Activated T-helper 17 cell treated with anti-CD3 and anti-CD28 coated beads, Interleukin-2, amount 50 U/mL, for 72 hours (primary cell): ENCODE measurements at regions not wholly inside any gene's neighbourhood (a gene's known extent, or its start where the extent isn't known, plus 50 kb on each side); places are given as distances from the start of the nearest gene placed in this dataset.

Experiments
- ATAC-seq: fragments of 150-1000 bp; cut with Tn5 transposase; replicated peaks from 2 replicates; pipeline ENCODE4 v1.10.0; 2021; ENCODE audit warnings: mild to moderate bottlenecking, moderate library complexity
- H3K27ac Mint-ChIP-seq: one replicate; pipeline ENCODE4 v1.8.0; 2022; ENCODE audit warnings: mixed read lengths
- H3K27me3 Mint-ChIP-seq: one replicate; pipeline ENCODE4 v1.8.0; 2022; ENCODE audit warnings: mixed read lengths
- H3K36me3 Mint-ChIP-seq: one replicate; pipeline ENCODE4 v1.8.0; 2022; ENCODE audit warnings: low read depth, mild to moderate bottlenecking, mixed read lengths
- H3K4me1 Mint-ChIP-seq: one replicate; pipeline ENCODE4 v1.8.0; 2022; ENCODE audit warnings: mixed read lengths
- H3K4me3 Mint-ChIP-seq: one replicate; pipeline ENCODE4 v1.8.0; 2022; ENCODE audit warnings: mild to moderate bottlenecking, mixed read lengths
- H3K9me3 Mint-ChIP-seq: one replicate; pipeline ENCODE4 v1.8.0; 2022; ENCODE audit warnings: mixed read lengths

DNA sequence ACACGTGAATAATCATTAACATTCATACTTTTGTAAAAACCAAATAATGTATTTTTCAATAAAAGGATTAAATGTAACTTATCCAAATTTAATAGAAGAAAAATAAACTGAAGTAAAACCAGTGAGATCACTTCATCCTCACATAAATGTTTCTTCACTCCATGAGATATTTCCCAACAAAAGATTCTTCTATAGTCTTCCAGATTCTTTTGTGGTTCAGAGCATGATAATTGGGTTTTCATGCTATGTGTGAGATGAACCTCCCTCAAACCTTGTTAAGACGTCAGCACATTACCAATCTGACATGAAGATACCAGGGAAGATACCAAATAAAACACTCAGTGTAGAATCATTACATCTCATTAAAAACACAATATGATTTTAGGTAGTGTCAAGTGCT, 62.9 kb upstream of the OXGR1 start:
- Mint-ChIP-seq H3K27me3 (peaks cover 39% of the 10 kb centered on the region), H3K4me3 (no peak overlapping the region), H3K9me3 (peaks cover 1% of the 10 kb centered on the region), H3K4me1 (no peaks in the 10 kb centered on the region), H3K27ac (no peak overlapping the region), H3K36me3 (no peaks in the 10 kb centered on the region)
- no peak for ATAC-seq

DNA sequence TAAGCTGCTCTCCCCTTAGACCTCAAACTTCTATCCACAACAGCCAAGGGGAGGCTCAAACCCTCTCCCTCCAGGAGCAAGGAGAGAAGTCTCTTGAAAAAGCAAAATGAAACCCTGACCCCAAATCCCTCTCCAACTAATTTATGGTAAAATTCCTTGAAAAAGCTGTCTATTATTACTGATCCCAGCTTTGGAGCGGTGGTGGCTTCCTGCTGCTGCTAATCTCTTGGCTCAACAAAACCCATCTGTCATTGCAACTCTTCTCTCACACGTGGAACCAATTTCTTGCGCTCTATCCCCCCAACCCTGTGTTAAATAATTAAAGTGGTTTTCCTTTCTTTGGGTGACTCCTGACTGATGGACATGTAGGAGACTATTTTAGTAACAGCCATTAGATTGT, 64.1 kb upstream of the OXGR1 start:
- H3K4me3 Mint-ChIP-seq: no peak overlapping the region
- peaks cover 37% of the 10 kb centered on the region for H3K27me3 Mint-ChIP-seq
- ATAC-seq: no peak
- H3K9me3 Mint-ChIP-seq: no peaks in the 10 kb centered on the region
- no peak overlapping the region for H3K27ac Mint-ChIP-seq
- no peaks in the 10 kb centered on the region for H3K4me1 Mint-ChIP-seq
- no peaks in the 10 kb centered on the region for H3K36me3 Mint-ChIP-seq

DNA sequence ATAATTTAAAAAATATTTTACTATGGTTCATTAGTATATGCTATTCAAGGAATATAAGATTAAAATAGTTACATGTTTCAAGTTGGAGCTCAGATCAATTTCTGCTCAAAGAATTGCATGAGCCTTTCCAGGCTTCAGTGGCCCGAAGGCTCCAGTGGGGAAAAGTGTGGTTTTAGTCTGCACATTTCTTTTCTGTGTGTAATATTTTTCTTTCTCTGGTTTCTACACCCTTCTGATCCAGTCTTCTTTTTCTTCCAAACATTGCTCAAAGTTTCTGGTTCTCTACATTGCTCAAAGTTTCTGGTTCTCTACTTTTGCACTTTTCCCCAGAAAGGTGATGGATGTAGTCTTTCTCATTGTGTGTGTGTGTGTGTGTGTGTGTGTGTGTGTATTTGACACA, 64.7 kb upstream of the OXGR1 start:
- H3K27me3 Mint-ChIP-seq: peaks cover 37% of the 10 kb centered on the region
- ATAC-seq: no peak
- no peaks in the 10 kb centered on the region for H3K36me3 Mint-ChIP-seq
- no peaks in the 10 kb centered on the region for H3K4me1 Mint-ChIP-seq
- H3K9me3 Mint-ChIP-seq: no peaks in the 10 kb centered on the region
- no peak overlapping the region for H3K27ac Mint-ChIP-seq
- H3K4me3 Mint-ChIP-seq: no peak overlapping the region

DNA sequence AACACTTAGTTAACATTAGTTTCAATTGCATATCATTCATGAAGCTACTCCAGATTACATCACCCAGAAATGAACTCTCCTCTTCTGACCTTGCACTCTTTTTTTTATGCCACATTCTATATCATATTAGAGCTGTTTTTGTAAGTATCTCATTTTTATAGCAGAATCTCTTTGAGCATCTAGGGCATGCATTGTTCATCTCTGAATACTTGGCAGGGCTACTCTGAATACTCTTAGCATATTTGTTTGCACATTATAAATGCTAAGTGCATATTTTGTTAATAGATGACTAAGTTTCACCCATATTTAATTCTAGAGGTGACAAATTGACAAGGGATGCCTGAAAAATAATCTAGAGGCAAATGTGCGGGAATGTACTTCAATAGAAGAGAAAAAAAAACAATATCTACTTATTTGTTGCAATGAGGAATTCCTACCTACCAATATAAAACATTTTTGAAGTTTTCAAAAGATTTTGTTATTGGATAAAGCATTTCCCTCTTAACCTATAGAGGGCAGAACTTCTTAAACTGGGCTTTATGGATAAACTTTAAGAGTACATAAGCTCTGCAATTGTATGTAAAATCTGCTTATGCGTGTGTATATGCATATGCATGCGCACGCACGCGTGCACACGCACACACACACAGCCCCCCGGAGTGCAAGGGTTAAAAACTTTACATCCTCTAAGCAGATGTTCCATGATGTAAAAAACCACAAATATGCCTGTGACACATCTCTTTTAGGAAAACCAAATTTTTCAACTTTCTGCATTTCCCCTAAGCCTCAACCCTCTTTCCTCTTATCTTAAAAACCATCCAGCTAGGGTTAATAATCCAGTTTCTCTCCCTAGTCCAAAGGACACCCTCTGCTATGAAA, 73.0 kb upstream of the OXGR1 start:
- no peaks in the 10 kb centered on the region for H3K4me1 Mint-ChIP-seq
- peaks cover 27% of the 10 kb centered on the region for H3K27me3 Mint-ChIP-seq
- no peak overlapping the region for H3K27ac Mint-ChIP-seq
- no peak overlapping the region for H3K4me3 Mint-ChIP-seq
- ATAC-seq: no peak
- no peaks in the 10 kb centered on the region for H3K36me3 Mint-ChIP-seq
- H3K9me3 Mint-ChIP-seq: no peaks in the 10 kb centered on the region

DNA sequence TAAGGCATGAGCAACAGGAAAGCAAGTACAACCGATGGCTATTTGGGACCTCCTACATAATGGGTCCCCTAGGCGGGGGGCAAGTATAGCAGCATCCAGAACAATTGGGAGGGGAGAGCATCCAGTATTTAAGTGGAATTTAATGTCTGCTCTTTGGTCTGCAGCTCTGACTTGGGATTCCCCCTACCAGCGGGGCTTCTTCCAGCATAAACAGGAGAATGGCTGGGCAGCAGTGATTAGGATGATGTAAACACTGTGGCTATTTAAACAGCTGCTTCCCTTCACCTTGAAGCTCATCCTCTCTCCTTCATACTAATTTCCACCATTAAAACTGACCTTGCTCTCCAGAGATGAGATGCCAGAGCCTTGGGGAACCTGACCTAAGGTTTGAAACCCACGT, 73.9 kb upstream of the OXGR1 start:
- Mint-ChIP-seq H3K36me3 (no peaks in the 10 kb centered on the region), H3K9me3 (no peaks in the 10 kb centered on the region), H3K4me1 (no peaks in the 10 kb centered on the region), H3K27ac (no peak overlapping the region), H3K4me3 (no peak overlapping the region), H3K27me3 (peaks cover 22% of the 10 kb centered on the region)
- ATAC-seq: no peak

DNA sequence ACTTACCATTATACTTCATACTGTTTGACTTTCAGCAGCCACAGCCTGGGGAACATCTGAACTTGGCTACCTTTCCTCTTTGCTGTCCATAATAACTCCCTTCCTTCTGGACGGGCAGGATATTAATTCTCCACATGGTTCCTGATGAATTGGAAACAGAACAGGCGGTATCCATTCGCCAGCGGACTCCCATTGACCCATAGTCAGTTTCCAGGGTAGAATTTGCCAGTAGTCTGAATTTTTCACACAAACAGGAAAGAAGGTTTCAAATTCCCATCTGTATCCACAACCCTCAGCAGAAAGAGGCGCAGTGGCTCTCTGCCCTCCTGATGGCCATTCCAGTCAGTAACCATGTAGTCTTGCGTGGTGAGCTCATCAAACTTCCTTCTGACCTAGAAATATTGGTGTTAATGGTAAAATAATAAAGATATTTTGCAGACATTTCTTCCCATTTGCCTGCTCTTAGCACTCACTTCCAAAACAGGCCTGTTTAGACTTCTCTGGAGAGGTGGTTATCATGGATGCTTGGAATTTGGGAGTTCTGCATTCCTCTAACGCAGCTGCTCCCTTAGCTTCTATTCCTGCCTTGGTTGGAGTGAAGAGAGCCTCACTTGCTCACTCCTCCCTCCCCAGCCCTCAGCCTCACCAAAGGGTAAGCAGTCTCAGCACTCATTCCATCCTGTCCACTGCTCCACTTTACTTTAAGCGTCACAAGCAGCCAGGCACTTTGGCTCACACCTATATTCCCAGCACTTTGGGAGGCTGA, 75.0 kb upstream of the OXGR1 start:
- no peak overlapping the region for H3K27ac Mint-ChIP-seq
- no peak for ATAC-seq
- no peak overlapping the region for H3K4me3 Mint-ChIP-seq

DNA sequence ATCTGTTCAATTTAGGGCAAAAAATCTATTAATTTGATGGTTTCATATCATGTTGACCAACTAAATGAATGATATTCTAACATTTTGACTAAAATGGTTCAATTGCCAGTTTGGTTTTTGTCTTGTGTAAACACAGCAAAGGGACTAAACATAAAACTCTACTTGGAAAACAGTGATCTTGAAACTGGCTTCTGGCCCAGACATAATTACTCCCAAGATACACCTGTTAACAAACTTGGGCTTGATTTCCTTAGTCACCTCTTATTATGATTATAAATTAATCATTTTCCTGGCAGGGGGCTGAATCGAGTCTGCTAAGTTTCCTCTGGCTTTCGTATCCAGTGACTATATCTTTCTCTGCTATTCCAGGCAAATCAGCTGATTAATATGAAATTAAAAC, 78.0 kb upstream of the OXGR1 start:
- no peak overlapping the region for H3K4me3 Mint-ChIP-seq
- ATAC-seq: no peak
- H3K4me1 Mint-ChIP-seq: no peaks in the 10 kb centered on the region
- no peaks in the 10 kb centered on the region for H3K36me3 Mint-ChIP-seq
- peaks cover 25% of the 10 kb centered on the region for H3K27me3 Mint-ChIP-seq
- H3K27ac Mint-ChIP-seq: no peak overlapping the region
- H3K9me3 Mint-ChIP-seq: peaks cover 6% of the 10 kb centered on the region

More for the DNA sequence above, 75.0 kb upstream of the OXGR1 start:
- H3K9me3 Mint-ChIP-seq: peaks cover 2% of the 10 kb centered on the region
- H3K36me3 Mint-ChIP-seq: no peaks in the 10 kb centered on the region
- H3K4me1 Mint-ChIP-seq: no peaks in the 10 kb centered on the region
- peaks cover 23% of the 10 kb centered on the region for H3K27me3 Mint-ChIP-seq

DNA sequence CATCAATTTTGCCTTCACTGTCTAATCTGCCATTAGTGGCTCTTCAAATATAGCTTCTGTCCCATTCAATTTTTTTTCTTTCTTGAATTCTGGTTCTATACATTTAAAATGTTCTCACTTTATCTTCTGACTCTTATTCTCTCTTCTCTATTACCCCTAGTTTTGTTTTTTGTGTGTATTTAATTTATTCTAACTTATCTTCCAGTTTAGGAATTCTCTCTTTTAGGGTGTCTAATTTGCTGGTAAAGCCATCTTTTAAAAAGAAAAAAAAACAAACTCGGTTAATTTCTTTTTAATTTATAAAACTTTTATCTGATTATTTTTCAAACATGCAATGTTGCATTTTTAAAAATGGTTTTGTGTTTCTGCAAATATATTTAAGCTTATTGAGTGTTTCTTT, 80.3 kb upstream of the OXGR1 start:
- Mint-ChIP-seq H3K36me3 (no peaks in the 10 kb centered on the region), H3K4me1 (no peaks in the 10 kb centered on the region), H3K27ac (no peak overlapping the region), H3K9me3 (peaks cover 6% of the 10 kb centered on the region), H3K27me3 (peaks cover 25% of the 10 kb centered on the region), H3K4me3 (no peak overlapping the region)
- no peak for ATAC-seq

DNA sequence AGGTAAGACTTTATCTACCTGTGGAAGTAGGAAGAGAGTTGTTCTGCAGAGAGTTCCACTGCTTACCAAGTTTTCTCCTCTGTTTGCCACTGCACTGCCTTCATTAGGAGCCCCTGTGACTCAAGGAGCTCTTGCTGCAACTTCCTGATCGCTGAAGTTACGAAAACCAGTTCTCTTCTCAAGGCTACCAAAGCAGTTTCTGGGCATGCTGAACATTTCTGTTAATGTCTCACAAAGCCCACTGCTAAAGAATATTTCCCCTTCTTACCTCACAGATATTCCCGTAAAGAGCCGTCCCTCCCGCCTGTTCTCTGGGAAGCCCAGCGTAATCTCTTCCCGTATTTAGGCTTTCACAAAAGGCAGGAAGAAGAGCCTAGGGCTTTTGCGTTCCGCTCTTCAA, 82.6 kb upstream of the OXGR1 start:
- H3K4me1 Mint-ChIP-seq: no peaks in the 10 kb centered on the region
- no peak overlapping the region for H3K4me3 Mint-ChIP-seq
- no peaks in the 10 kb centered on the region for H3K36me3 Mint-ChIP-seq
- H3K27ac Mint-ChIP-seq: no peak overlapping the region
- H3K27me3 Mint-ChIP-seq: peaks cover 13% of the 10 kb centered on the region
- no peak for ATAC-seq
- H3K9me3 Mint-ChIP-seq: peaks cover 6% of the 10 kb centered on the region

DNA sequence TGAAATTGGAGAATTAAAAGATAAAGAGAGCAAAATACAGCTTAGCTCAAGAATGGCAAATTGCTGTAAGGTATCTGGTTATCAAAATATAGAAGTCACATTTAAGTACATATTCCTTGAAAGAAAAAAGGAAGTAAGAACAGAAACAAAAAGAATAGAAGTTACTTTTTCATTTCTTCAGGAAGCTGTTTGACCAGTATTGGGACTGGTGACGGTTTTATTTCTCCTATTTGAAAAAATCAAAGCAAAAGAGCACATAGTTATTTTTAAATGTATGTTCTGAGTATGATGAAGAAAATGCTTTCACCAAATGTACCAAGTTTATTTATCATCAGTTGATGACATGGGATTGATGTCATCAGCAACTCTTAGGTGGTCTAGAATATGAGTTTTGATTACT, 83.1 kb upstream of the OXGR1 start:
- Mint-ChIP-seq H3K4me1 (no peaks in the 10 kb centered on the region), H3K27ac (no peak overlapping the region), H3K27me3 (peaks cover 13% of the 10 kb centered on the region), H3K4me3 (no peak overlapping the region), H3K36me3 (no peaks in the 10 kb centered on the region), H3K9me3 (peaks cover 6% of the 10 kb centered on the region)
- ATAC-seq: no peak

DNA sequence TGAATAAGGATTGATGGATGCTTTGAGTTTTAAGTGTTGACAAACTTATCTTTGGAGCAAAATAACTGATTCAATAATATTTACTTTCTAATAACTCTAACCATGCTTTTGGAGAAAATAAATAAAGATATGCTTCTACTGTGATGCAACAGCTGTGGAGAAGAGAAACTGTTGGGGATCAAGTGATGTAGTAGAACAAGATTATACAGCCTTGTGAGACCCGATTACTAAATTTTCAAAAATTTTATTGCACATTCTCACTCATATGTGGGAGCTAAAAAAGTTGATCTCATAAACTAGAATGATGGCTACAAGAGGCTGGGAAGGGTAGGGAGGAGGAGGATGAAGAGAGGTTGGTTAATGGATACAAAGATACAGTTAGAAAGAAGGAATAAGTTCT, 85.5 kb upstream of the OXGR1 start:
- Mint-ChIP-seq H3K27ac (no peak overlapping the region), H3K27me3 (peaks cover 17% of the 10 kb centered on the region), H3K4me3 (no peak overlapping the region), H3K9me3 (no peaks in the 10 kb centered on the region), H3K4me1 (no peaks in the 10 kb centered on the region), H3K36me3 (no peaks in the 10 kb centered on the region)
- ATAC-seq: no peak

DNA sequence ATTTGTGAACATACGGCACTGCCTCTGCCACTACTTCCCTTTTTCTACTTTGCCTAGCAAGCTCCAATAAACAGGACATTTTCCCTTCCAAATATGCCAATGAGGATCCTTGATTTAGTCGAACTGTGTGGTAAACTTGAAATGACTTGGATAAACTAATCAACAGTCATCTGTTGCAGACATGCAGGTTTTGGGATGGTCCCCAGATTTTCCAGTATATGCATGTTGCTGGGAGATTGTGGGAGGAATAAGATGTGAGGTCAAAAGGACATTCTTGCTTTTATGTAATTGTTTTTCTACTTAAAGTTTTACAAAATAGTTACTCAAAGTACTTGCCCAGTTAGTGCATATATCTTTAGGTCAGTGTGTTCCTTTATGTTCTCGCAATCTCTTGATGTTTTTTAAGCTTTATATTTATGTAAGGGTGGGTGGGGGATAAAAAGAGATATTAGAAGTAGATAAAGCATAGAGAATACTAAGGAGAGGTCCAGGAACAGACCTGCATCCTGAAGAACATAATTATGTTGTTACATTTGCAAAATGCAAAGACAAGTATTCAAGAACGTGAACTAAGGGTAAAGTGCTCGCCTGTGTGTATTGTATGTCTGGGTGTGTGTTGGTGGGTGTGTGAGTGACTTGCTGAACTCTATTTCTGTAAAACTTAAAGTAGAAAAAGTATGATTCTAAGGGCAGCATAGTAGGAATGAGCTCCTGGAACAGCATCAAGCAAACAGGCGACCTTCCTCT, 88.4 kb upstream of the OXGR1 start:
- Mint-ChIP-seq H3K4me1 (no peaks in the 10 kb centered on the region), H3K4me3 (no peak overlapping the region), H3K27me3 (peaks cover 11% of the 10 kb centered on the region), H3K9me3 (peaks cover 9% of the 10 kb centered on the region), H3K36me3 (no peaks in the 10 kb centered on the region), H3K27ac (no peak overlapping the region)
- no peak for ATAC-seq

DNA sequence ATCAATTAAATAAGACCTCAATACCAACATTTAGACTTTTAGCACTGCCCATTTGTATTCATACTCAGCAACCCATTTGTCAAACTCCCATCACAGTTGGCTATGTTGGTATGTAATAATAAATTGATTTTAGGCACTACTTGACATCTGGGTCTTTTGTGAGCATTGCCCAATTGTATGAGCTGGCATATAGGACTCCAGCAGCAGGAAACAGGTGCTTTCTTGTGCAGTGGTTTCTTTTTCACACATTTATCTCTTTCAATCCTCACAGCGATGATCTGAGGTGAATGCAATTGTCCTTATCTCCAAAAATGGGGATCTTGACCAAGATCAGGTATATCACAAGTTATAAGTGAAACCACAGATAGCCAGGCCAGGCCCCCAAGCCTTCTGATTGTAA, 96.9 kb upstream of the OXGR1 start:
- Mint-ChIP-seq H3K36me3 (no peaks in the 10 kb centered on the region), H3K4me3 (no peak overlapping the region), H3K27ac (no peak overlapping the region), H3K27me3 (no peaks in the 10 kb centered on the region), H3K9me3 (peaks cover 9% of the 10 kb centered on the region), H3K4me1 (no peaks in the 10 kb centered on the region)
- no peak for ATAC-seq

DNA sequence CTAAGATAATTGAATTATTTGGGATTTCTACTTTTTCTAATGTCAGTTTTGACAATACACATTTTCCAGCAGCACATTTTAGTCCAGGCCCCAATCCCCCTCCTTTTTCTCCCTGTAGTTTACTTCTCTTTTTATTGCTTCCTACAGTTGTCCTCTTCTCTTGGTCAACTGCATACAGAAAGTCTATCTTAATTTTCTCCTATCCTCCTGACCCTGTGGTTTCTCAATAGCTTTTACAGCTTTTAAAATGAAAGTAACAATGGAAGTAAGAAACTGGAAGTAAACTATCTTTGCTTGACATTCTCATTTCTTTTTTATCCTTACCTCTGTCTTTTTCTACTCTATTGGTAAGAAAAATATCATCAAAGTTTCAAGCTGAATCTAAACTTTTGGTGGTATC, 106.5 kb upstream of the OXGR1 start:
- no peak for ATAC-seq
- H3K4me1 Mint-ChIP-seq: peaks cover 6% of the 10 kb centered on the region
- no peaks in the 10 kb centered on the region for H3K9me3 Mint-ChIP-seq
- H3K4me3 Mint-ChIP-seq: no peak overlapping the region
- H3K36me3 Mint-ChIP-seq: no peaks in the 10 kb centered on the region
- H3K27ac Mint-ChIP-seq: no peak overlapping the region
- no peaks in the 10 kb centered on the region for H3K27me3 Mint-ChIP-seq
